ENCODE measurements at regions not wholly inside any gene's neighbourhood (a gene's known extent, or its start where the extent isn't known, plus 50 kb on each side); places are given as distances from the start of the nearest gene placed in this dataset.

DNA sequence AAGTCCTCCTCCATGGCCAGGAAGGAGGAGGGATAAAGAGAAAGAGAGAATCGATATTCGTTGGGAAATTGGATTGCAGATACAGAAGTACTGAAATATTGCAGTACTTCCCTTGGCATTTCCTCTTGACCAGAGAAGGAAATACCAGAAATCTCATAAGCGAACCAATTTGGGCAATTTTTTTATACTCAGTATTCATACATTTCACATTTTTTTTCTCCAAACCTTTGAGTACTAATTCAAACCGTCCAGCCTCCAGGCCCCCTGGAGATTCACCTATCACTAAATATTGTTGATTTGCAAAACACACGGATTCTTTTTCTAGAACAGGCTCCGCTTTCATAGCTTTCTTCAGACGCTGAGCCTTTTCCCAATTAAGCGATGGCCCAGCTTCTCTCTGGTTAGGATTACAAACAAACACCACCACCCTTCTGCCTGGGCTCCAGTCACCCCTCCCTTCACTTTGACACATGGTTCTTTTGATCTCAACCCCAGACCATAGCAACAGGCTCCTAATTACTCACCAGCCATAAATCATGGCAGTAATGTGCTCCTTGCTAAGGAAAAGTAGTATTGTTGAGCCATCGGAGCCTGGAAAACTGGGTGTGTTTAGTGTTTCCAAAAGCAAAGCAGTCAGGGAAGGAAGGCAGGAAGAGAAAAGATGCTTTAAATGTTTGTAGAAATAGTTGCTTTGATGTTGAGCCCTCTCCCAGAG lies 138.4 kb upstream of the CCDC68 start:
- DNase-seq (ENCODE audit: insufficient read length, low spot score), result no peak
- no peak for FAIRE-seq
- TF ChIP-seq POLR2AphosphoS5 (IDR thresholded peaks at IDR 0.05; ENCODE audit: low read depth, low read length) (no peak), POU2F2 (IDR thresholded peaks at IDR 0.05; ENCODE audit: low read depth, low read length) (no peak), POLR2A (IDR thresholded peaks at IDR 0.05; ENCODE audit: low read depth, low read length) (no peak), SPI1 (IDR thresholded peaks at IDR 0.05; ENCODE audit: low read depth, low read length) (no peak), TAF1 (IDR thresholded peaks at IDR 0.05; ENCODE audit: low read depth, low read length) (no peak), PAX5 (IDR thresholded peaks at IDR 0.05; ENCODE audit: insufficient read depth, low read length, severe bottlenecking) (no peak)

- TF ChIP-seq POLR2A (IDR thresholded peaks at IDR 0.05; ENCODE audit: low read depth, low read length), result no peak
- peak; percentile 80 for FAIRE-seq
- no peak for DNase-seq (ENCODE audit: insufficient read length, low spot score)
Measured at GRCh38 chr18:55096263-55096951, 137.1 kb upstream of the CCDC68 start.

- DNase-seq (ENCODE audit: insufficient read length, low spot score) (no peak), FAIRE-seq (no peak)
Measured at GRCh38 chr18:55095584-55095983, 136.3 kb upstream of the CCDC68 start.

DNA sequence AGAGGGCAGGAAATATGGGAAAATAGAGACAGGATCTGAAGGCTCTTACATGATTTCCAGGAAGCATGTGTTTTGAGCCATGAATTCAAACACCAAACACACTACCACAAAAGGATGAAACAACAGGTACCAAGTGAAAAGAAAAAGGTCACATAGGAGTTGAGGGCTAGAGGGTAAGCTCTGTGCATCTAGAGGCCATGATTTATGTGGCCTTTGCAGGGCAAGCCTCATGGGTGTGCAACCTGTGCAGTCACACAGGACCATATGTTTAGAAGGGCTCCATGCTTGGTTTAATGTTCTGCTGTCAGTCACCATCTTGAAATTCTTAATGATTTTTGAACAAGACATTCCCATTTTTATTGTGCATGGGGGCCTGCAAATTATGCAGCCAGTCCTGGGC lies 134.5 kb upstream of the CCDC68 start:
- no peak for DNase-seq (ENCODE audit: insufficient read length, low spot score)
- TF ChIP-seq TAF1 (IDR thresholded peaks at IDR 0.05; ENCODE audit: low read depth, low read length) (no peak), PAX5 (IDR thresholded peaks at IDR 0.05; ENCODE audit: insufficient read depth, low read length, severe bottlenecking) (no peak), SPI1 (IDR thresholded peaks at IDR 0.05; ENCODE audit: low read depth, low read length) (no peak), POU2F2 (IDR thresholded peaks at IDR 0.05; ENCODE audit: low read depth, low read length) (no peak), POLR2AphosphoS5 (IDR thresholded peaks at IDR 0.05; ENCODE audit: low read depth, low read length) (no peak), POLR2A (IDR thresholded peaks at IDR 0.05; ENCODE audit: low read depth, low read length) (no peak)
- FAIRE-seq, result no peak

More at GRCh38 chr18:55095584-55095983, 136.3 kb upstream of the CCDC68 start:
- no peak for TF ChIP-seq TAF1 (IDR thresholded peaks at IDR 0.05; ENCODE audit: low read depth, low read length)
- TF ChIP-seq POLR2AphosphoS5 (IDR thresholded peaks at IDR 0.05; ENCODE audit: low read depth, low read length), result no peak
- no peak for TF ChIP-seq POLR2A (IDR thresholded peaks at IDR 0.05; ENCODE audit: low read depth, low read length)
- no peak for TF ChIP-seq SPI1 (IDR thresholded peaks at IDR 0.05; ENCODE audit: low read depth, low read length)
- TF ChIP-seq PAX5 (IDR thresholded peaks at IDR 0.05; ENCODE audit: insufficient read depth, low read length, severe bottlenecking), result no peak
- TF ChIP-seq POU2F2 (IDR thresholded peaks at IDR 0.05; ENCODE audit: low read depth, low read length), result no peak

GRCh38 chr18:55093295-55093694 lies 134.0 kb upstream of the CCDC68 start:
- FAIRE-seq, result no peak
- DNase-seq (ENCODE audit: insufficient read length, low spot score), result no peak
- TF ChIP-seq PAX5 (IDR thresholded peaks at IDR 0.05; ENCODE audit: insufficient read depth, low read length, severe bottlenecking) (no peak), POU2F2 (IDR thresholded peaks at IDR 0.05; ENCODE audit: low read depth, low read length) (no peak), POLR2A (IDR thresholded peaks at IDR 0.05; ENCODE audit: low read depth, low read length) (no peak), POLR2AphosphoS5 (IDR thresholded peaks at IDR 0.05; ENCODE audit: low read depth, low read length) (no peak), TAF1 (IDR thresholded peaks at IDR 0.05; ENCODE audit: low read depth, low read length) (no peak), SPI1 (IDR thresholded peaks at IDR 0.05; ENCODE audit: low read depth, low read length) (no peak)

DNA sequence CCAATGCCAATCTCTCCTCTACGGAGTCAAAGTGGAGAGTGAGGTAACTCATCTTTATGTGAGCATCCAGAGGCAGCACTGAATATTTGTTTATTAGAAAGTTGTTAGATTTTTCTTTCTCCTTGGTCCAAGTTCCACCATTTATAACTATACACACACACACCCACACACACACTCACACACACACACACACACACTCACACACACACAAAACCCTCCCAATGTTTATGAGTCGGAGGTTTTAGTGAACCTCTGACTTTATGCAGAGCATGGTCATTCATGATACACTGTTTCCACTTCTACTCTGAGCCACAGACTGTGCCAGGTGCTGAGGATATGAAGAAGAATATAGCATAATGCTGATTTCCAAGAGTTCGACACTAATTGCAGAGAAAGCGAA lies 132.9 kb upstream of the CCDC68 start:
- FAIRE-seq (no peak), DNase-seq (ENCODE audit: insufficient read length, low spot score) (no peak)
- no peak for TF ChIP-seq POLR2AphosphoS5 (IDR thresholded peaks at IDR 0.05; ENCODE audit: low read depth, low read length)

DNA sequence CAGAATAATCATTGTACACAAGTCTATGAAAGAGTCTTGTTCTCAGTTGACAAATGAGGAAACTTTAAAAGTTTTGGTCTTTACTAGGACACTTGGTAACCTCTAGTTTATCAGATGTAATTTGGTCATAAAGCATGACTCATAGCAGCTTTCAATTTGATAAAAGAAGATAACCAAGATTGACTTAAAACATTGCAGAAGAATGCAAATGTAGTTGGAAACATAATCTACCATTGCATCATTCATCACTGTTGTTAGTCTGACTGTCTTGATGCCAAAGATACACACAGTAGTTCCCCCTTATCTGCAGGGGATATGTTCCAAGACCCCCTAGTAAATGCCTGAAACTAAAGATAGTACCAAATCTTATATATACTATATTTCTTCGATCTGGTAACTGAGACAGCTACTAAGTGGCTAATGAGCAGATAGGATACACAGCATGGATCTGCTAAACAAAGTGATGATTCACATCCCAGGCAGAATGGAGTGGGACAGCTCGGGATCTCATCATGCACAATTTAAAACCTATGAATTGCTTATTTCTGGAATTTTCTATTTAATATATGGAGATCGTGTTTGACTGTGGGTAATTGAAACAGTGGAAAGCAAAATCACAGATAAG lies 131.4 kb upstream of the CCDC68 start:
- DNase-seq (ENCODE audit: insufficient read length, low spot score) (no peak), FAIRE-seq (no peak)
- no peak for TF ChIP-seq POU2F2 (IDR thresholded peaks at IDR 0.05; ENCODE audit: low read depth, low read length)
- no peak for TF ChIP-seq POLR2AphosphoS5 (IDR thresholded peaks at IDR 0.05; ENCODE audit: low read depth, low read length)
- TF ChIP-seq TAF1 (IDR thresholded peaks at IDR 0.05; ENCODE audit: low read depth, low read length), result no peak
- no peak for TF ChIP-seq SPI1 (IDR thresholded peaks at IDR 0.05; ENCODE audit: low read depth, low read length)

DNA sequence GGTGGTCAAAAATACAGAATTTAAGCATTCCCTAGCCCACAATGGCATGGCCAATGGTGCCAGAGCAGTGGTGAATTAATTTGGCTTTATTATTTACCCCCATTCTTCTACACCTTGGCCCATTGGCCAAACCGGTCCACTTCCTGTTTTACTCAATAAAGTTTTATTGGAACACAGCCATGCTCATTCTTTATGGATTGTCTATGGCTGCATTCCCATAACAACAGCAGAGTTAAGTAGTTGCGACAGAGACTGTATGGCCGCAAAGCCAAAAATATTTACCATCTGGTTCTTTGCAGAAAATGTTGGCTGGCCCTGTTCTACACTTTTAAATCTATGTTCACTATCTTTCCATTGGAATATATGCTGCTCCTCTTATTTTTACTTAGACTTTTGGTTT lies 130.3 kb upstream of the CCDC68 start:
- FAIRE-seq (no peak), DNase-seq (ENCODE audit: insufficient read length, low spot score) (no peak)
- TF ChIP-seq SPI1 (IDR thresholded peaks at IDR 0.05; ENCODE audit: low read depth, low read length) (peak; percentile 36), POU2F2 (IDR thresholded peaks at IDR 0.05; ENCODE audit: low read depth, low read length) (no peak)

- FAIRE-seq, result no peak
- no peak for DNase-seq (ENCODE audit: insufficient read length, low spot score)
Measured at GRCh38 chr18:55088561-55088960, 129.3 kb upstream of the CCDC68 start.

GRCh38 chr18:55088000-55088401 lies 128.7 kb upstream of the CCDC68 start:
- FAIRE-seq, result no peak
- TF ChIP-seq POLR2AphosphoS5 (IDR thresholded peaks at IDR 0.05; ENCODE audit: low read depth, low read length), result no peak
- no peak for TF ChIP-seq PAX5 (IDR thresholded peaks at IDR 0.05; ENCODE audit: insufficient read depth, low read length, severe bottlenecking)
- no peak for TF ChIP-seq SPI1 (IDR thresholded peaks at IDR 0.05; ENCODE audit: low read depth, low read length)
- TF ChIP-seq POLR2A (IDR thresholded peaks at IDR 0.05; ENCODE audit: low read depth, low read length), result no peak
- no peak for TF ChIP-seq TAF1 (IDR thresholded peaks at IDR 0.05; ENCODE audit: low read depth, low read length)
- TF ChIP-seq POU2F2 (IDR thresholded peaks at IDR 0.05; ENCODE audit: low read depth, low read length), result no peak
- DNase-seq (ENCODE audit: insufficient read length, low spot score), result no peak

More at GRCh38 chr18:55088561-55088960, 129.3 kb upstream of the CCDC68 start:
- TF ChIP-seq POLR2AphosphoS5 (IDR thresholded peaks at IDR 0.05; ENCODE audit: low read depth, low read length), result no peak
- no peak for TF ChIP-seq POLR2A (IDR thresholded peaks at IDR 0.05; ENCODE audit: low read depth, low read length)
- TF ChIP-seq POU2F2 (IDR thresholded peaks at IDR 0.05; ENCODE audit: low read depth, low read length), result no peak
- no peak for TF ChIP-seq SPI1 (IDR thresholded peaks at IDR 0.05; ENCODE audit: low read depth, low read length)
- no peak for TF ChIP-seq PAX5 (IDR thresholded peaks at IDR 0.05; ENCODE audit: insufficient read depth, low read length, severe bottlenecking)
- TF ChIP-seq TAF1 (IDR thresholded peaks at IDR 0.05; ENCODE audit: low read depth, low read length), result no peak
